K562 (cell line): ENCODE measurements at regions not wholly inside any gene's neighbourhood (a gene's known extent, or its start where the extent isn't known, plus 50 kb on each side); places are given as distances from the start of the nearest gene placed in this dataset.

Source experiments
- ARID4B ChIP-seq: sonication (generic); formaldehyde crosslinking; IDR thresholded peaks from 2 replicates; pipeline ENCODE4 v1.8.0; 2022; ENCODE audit warnings: mild to moderate bottlenecking, missing genetic modification reagents
- DDX20 ChIP-seq: fragments of 450-650 bp; IDR thresholded peaks from 2 replicates; pipeline ENCODE4 v1.6.1; 2016; ENCODE audit warnings: missing genetic modification characterization, low read depth, mild to moderate bottlenecking, missing compliant biosample characterization, moderate library complexity
- ELF2 ChIP-seq: fragments of 250-450 bp; sonication (Bioruptor Pico); IDR thresholded peaks from 2 replicates; pipeline ENCODE4 v1.5.0; 2021; ENCODE audit warnings: mild to moderate bottlenecking
- GATAD2B ChIP-seq: fragments of 450-650 bp; IDR thresholded peaks from 2 replicates; pipeline ENCODE4 v1.6.1; 2017; ENCODE audit warnings: mild to moderate bottlenecking, borderline replicate concordance
- HMGXB4 ChIP-seq: sonication (generic); formaldehyde crosslinking; IDR thresholded peaks from 2 replicates; pipeline ENCODE4 v1.8.1; 2023; ENCODE audit warnings: mild to moderate bottlenecking, missing genetic modification reagents
- VEZF1 ChIP-seq: fragments of 200-800 bp; sonication (Bioruptor generic); IDR thresholded peaks from 2 replicates; pipeline ENCODE4 v1.6.1; 2017; ENCODE audit warnings: missing genetic modification characterization, missing compliant biosample characterization
- ZBTB26 ChIP-seq: fragments of 450-650 bp; formaldehyde crosslinking; IDR thresholded peaks from 2 replicates; pipeline ENCODE4 v1.4.0; 2022; ENCODE audit warnings: missing genetic modification characterization
- ZNF318 ChIP-seq, 2 experiments: fragments of 450-650 bp; IDR thresholded peaks; 2 replicates each; pipeline ENCODE4 v1.6.1; 2016; ENCODE audit warnings: mild to moderate bottlenecking in 2 of 2, borderline replicate concordance in 1 of 2, low read depth in 1 of 2, moderate library complexity in 1 of 2
- ZNF431 ChIP-seq: sonication (generic); formaldehyde crosslinking; IDR thresholded peaks from 2 replicates; pipeline ENCODE4 v1.8.0; 2022; ENCODE audit warnings: mild to moderate bottlenecking, missing genetic modification reagents

- no peak for TF ChIP-seq HMGXB4
- TF ChIP-seq ZBTB26 (CRISPR knock-in tag), result no peak
- no peak for TF ChIP-seq ZNF318 (IDR thresholded peaks at IDR 0.05; ENCODE audit: borderline replicate concordance in 1 of 2, low read depth in 1 of 2)
- no peak for TF ChIP-seq ELF2 (CRISPR knock-in tag)
- TF ChIP-seq ARID4B, result no peak
- no peak for TF ChIP-seq ZNF431 (CRISPR knock-in tag)
- TF ChIP-seq DDX20 (tag), result no peak; the same call in 1 of the 2 replicates
- no peak for TF ChIP-seq GATAD2B
- TF ChIP-seq VEZF1 (CRISPR knock-in tag), result 0 out of 2 replicates have a peak, but pooled peaks have one; percentile 21
Measured at GRCh38 chr1:201626629-201627275, 87.8 kb downstream of the NAV1 start (continued).
